Neural progenitor cell (in vitro differentiated cells): ENCODE measurements at regions not wholly inside any gene's neighbourhood (a gene's known extent, or its start where the extent isn't known, plus 50 kb on each side); places are given as distances from the start of the nearest gene placed in this dataset.

Experiments used
- DNase-seq: peaks from one replicate; pipeline ENCODE4 v3.0.0-alpha.2; 2016; ENCODE audit warnings: low spot score
- H2AFZ ChIP-seq: fragments of 200-600 bp; sonication (generic); replicated peaks from 2 replicates; pipeline ENCODE4 v1.6.1; 2016; ENCODE audit warnings: antibody characterized with exemption
- H3F3A ChIP-seq: fragments of 200-600 bp; sonication (generic); 2 replicates; pipeline ENCODE4 v1.6.1; 2016; ENCODE audit warnings: antibody characterized with exemption, low read depth
- H3K27ac ChIP-seq: fragments of 200-600 bp; sonication (generic); 2 replicates; pipeline ENCODE4 v1.5.1; 2016; ENCODE audit warnings: mild to moderate bottlenecking
- H3K27me3 ChIP-seq: fragments of 200-600 bp; sonication (generic); 2 replicates; pipeline ENCODE4 v1.6.1; 2016; ENCODE audit warnings: mild to moderate bottlenecking, moderate library complexity
- H3K36me3 ChIP-seq: fragments of 200-600 bp; sonication (generic); 2 replicates; pipeline ENCODE4 v1.5.1; 2016
- H3K4me1 ChIP-seq: fragments of 200-600 bp; sonication (generic); 2 replicates; pipeline ENCODE4 v1.6.1; 2016; ENCODE audit warnings: mixed run types
- H3K4me2 ChIP-seq: fragments of 200-600 bp; sonication (generic); 2 replicates; pipeline ENCODE4 v1.6.1; 2016
- H3K4me3 ChIP-seq: fragments of 200-600 bp; sonication (generic); 2 replicates; pipeline ENCODE4 v1.5.1; 2016
- H3K79me2 ChIP-seq: fragments of 200-600 bp; sonication (generic); 2 replicates; pipeline ENCODE4 v1.6.1; 2016; ENCODE audit warnings: low read depth
- H3K9ac ChIP-seq: fragments of 200-600 bp; sonication (generic); 2 replicates; pipeline ENCODE4 v1.6.1; 2016
- H3K9me3 ChIP-seq: fragments of 200-600 bp; sonication (generic); 2 replicates; pipeline ENCODE4 v1.5.1; 2016; ENCODE audit warnings: low read depth
- H4K20me1 ChIP-seq: fragments of 200-600 bp; sonication (generic); 2 replicates; pipeline ENCODE4 v1.6.1; 2016; ENCODE audit warnings: low read depth
- H3K27ac Mint-ChIP-seq: 3 replicates; pipeline ENCODE4 v1.8.0; 2021; ENCODE audit warnings: mixed read lengths
- H3K27me3 Mint-ChIP-seq: 2 replicates; pipeline ENCODE4 v1.8.0; 2022; ENCODE audit warnings: low read depth, mild to moderate bottlenecking, inconsistent platforms, moderate library complexity, mixed read lengths; ENCODE audit not compliant: insufficient read depth
- H3K36me3 Mint-ChIP-seq: 3 replicates; pipeline ENCODE4 v1.8.0; 2021; ENCODE audit warnings: mixed read lengths
- H3K4me1 Mint-ChIP-seq: 3 replicates; pipeline ENCODE4 v1.8.0; 2021; ENCODE audit warnings: mixed read lengths
- H3K4me3 Mint-ChIP-seq: 3 replicates; pipeline ENCODE4 v1.8.0; 2021; ENCODE audit warnings: mild to moderate bottlenecking, moderate library complexity, mixed read lengths
- H3K9me3 Mint-ChIP-seq: 3 replicates; pipeline ENCODE4 v1.8.0; 2020; ENCODE audit warnings: mixed read lengths
- EZH2 ChIP-seq: fragments of 200-600 bp; sonication (generic); IDR thresholded peaks from 2 replicates; pipeline ENCODE4 v1.6.1; 2017; ENCODE audit warnings: antibody characterized with exemption, mild to moderate bottlenecking, moderate library complexity
- EZH2phosphoT487 ChIP-seq: fragments of 200-600 bp; sonication (generic); IDR thresholded peaks from 2 replicates; pipeline ENCODE4 v1.6.1; 2017; ENCODE audit warnings: antibody characterized with exemption
- TF ChIP-seq, protein P1 (sequence below): fragments of 200-600 bp; sonication (generic); IDR thresholded peaks from 2 replicates; pipeline ENCODE4 v1.5.1; 2017; ENCODE audit warnings: antibody characterized with exemption, mild to moderate bottlenecking

GRCh38 chr6:9799582-9799981, 615.3 kb downstream of the TFAP2A start:
- H3K4me1 Mint-ChIP-seq: peaks cover 12% of the 10 kb centered on the region
- no peak overlapping the region for H2AFZ ChIP-seq
- no peaks in the 10 kb centered on the region for H3K27me3 ChIP-seq
- H3K4me1 ChIP-seq: peaks cover 7% of the 10 kb centered on the region
- no peak overlapping the region for H3K27ac ChIP-seq
- H3K36me3 Mint-ChIP-seq: no peaks in the 10 kb centered on the region
- no peak overlapping the region for H3K4me3 Mint-ChIP-seq
- H3K9ac ChIP-seq: no peak overlapping the region
- no peaks in the 10 kb centered on the region for H3K9me3 ChIP-seq
- H3K4me3 ChIP-seq: no peak overlapping the region
- no peaks in the 10 kb centered on the region for H3K9me3 Mint-ChIP-seq
- no peak for DNase-seq
- H3F3A ChIP-seq: no peaks in the 10 kb centered on the region
- TF ChIP-seq EZH2: no peak
- TF ChIP-seq, protein P1, sequence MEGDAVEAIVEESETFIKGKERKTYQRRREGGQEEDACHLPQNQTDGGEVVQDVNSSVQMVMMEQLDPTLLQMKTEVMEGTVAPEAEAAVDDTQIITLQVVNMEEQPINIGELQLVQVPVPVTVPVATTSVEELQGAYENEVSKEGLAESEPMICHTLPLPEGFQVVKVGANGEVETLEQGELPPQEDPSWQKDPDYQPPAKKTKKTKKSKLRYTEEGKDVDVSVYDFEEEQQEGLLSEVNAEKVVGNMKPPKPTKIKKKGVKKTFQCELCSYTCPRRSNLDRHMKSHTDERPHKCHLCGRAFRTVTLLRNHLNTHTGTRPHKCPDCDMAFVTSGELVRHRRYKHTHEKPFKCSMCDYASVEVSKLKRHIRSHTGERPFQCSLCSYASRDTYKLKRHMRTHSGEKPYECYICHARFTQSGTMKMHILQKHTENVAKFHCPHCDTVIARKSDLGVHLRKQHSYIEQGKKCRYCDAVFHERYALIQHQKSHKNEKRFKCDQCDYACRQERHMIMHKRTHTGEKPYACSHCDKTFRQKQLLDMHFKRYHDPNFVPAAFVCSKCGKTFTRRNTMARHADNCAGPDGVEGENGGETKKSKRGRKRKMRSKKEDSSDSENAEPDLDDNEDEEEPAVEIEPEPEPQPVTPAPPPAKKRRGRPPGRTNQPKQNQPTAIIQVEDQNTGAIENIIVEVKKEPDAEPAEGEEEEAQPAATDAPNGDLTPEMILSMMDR: no peak
- no peak for TF ChIP-seq EZH2phosphoT487
- H3K27me3 Mint-ChIP-seq: no peaks in the 10 kb centered on the region
- no peak overlapping the region for H3K27ac Mint-ChIP-seq
- no peaks in the 10 kb centered on the region for H3K36me3 ChIP-seq
- no peak overlapping the region for H3K4me2 ChIP-seq
- no peaks in the 10 kb centered on the region for H3K79me2 ChIP-seq
- H4K20me1 ChIP-seq: no peaks in the 10 kb centered on the region

DNA sequence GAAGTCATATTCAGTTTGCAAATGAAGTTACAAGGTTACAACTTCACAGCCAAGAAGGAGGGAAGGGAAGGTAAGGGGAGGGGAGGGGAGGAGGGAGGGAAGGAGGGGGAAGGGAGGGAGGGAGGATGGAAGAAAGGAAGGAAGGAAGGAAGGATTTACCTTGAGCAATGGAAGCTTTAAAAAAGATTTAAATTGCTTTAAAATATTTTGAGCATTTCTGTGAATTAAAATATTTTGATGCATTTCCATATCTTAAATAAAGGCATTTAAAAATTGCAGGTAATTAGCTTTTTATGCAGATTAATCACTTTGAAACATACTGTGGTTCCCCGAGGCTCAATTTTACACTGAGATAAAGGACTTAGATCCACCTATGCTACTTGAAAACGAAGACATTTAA, 618.0 kb downstream of the TFAP2A start:
- Histone ChIP-seq H3K4me3 (no peak overlapping the region), H3K4me2 (no peak overlapping the region), H3K36me3 (no peaks in the 10 kb centered on the region), H4K20me1 (no peaks in the 10 kb centered on the region), H3F3A (no peaks in the 10 kb centered on the region), H3K4me1 (peaks cover 7% of the 10 kb centered on the region), H3K79me2 (no peaks in the 10 kb centered on the region), H2AFZ (no peak overlapping the region), H3K9ac (no peak overlapping the region), H3K27me3 (no peaks in the 10 kb centered on the region), H3K9me3 (no peaks in the 10 kb centered on the region), H3K27ac (no peak overlapping the region)
- Mint-ChIP-seq H3K4me3 (no peak overlapping the region), H3K9me3 (no peaks in the 10 kb centered on the region), H3K4me1 (peaks cover 14% of the 10 kb centered on the region), H3K36me3 (no peaks in the 10 kb centered on the region), H3K27me3 (no peaks in the 10 kb centered on the region), H3K27ac (no peak overlapping the region)
- TF ChIP-seq EZH2: no peak
- no peak for TF ChIP-seq EZH2phosphoT487
- TF ChIP-seq, protein P1: no peak
- DNase-seq: no peak

DNA sequence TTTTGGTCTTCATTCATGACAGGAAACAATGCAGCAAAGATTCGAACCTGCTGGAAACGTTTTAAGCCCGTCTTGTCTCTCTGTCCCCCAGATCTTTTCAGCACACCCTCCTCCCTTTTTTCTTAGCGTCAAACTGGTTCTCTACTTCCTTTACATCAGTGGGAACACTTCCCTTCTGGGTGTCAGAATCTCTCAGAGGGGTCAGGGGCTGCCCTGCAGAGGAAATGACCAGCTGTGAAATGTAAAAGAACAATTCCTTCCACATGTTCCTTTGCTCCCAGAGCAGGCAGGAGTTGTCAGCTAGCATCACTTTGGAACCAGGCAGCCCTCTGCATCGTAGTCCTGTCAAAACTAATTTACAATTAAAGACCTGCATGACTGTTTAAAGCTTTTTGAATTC, 619.0 kb downstream of the TFAP2A start:
- Histone ChIP-seq H3K4me2 (no peak overlapping the region), H2AFZ (no peak overlapping the region), H3K27ac (no peak overlapping the region), H3K79me2 (no peaks in the 10 kb centered on the region), H3F3A (no peaks in the 10 kb centered on the region), H3K9me3 (no peaks in the 10 kb centered on the region), H3K27me3 (no peaks in the 10 kb centered on the region), H3K9ac (no peak overlapping the region), H3K4me1 (peaks cover 7% of the 10 kb centered on the region), H4K20me1 (no peaks in the 10 kb centered on the region), H3K36me3 (no peaks in the 10 kb centered on the region), H3K4me3 (no peak overlapping the region)
- no peak overlapping the region for H3K27ac Mint-ChIP-seq
- peaks cover 1% of the 10 kb centered on the region for H3K27me3 Mint-ChIP-seq
- no peaks in the 10 kb centered on the region for H3K36me3 Mint-ChIP-seq
- DNase-seq: no peak
- H3K9me3 Mint-ChIP-seq: no peaks in the 10 kb centered on the region
- TF ChIP-seq EZH2phosphoT487: no peak
- TF ChIP-seq, protein P1: no peak
- no peak for TF ChIP-seq EZH2
- H3K4me3 Mint-ChIP-seq: no peak overlapping the region
- peaks cover 14% of the 10 kb centered on the region for H3K4me1 Mint-ChIP-seq

DNA sequence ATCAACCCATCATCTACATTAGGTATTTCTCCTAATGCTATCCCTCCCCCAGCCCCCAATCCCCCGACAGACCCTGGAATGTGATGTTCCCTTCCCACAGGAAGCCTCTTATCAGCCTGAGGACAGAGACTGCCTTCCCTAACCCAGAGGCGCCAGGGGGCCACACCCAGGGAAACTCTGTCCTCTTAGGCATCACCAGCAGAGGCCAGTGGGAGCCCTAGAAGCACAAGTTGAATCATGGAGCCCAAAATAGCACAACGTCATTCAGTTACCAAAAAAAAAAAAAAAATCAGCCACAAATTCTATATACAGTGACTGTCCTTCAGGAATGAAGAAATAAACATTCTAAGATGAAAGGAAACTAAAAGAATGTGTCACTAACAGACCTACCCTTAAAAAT, 625.7 kb downstream of the TFAP2A start:
- Histone ChIP-seq H3K27me3 (no peaks in the 10 kb centered on the region), H3K27ac (no peak overlapping the region), H3K9me3 (no peaks in the 10 kb centered on the region), H4K20me1 (no peaks in the 10 kb centered on the region), H3K4me2 (no peak overlapping the region), H3K9ac (no peak overlapping the region), H2AFZ (no peak overlapping the region), H3K79me2 (no peaks in the 10 kb centered on the region), H3K4me3 (no peak overlapping the region), H3K4me1 (no peaks in the 10 kb centered on the region), H3F3A (no peaks in the 10 kb centered on the region), H3K36me3 (no peaks in the 10 kb centered on the region)
- H3K4me3 Mint-ChIP-seq: no peak overlapping the region
- no peaks in the 10 kb centered on the region for H3K9me3 Mint-ChIP-seq
- H3K27me3 Mint-ChIP-seq: peaks cover 4% of the 10 kb centered on the region
- no peak for TF ChIP-seq EZH2phosphoT487
- TF ChIP-seq EZH2: no peak
- TF ChIP-seq, protein P1: no peak
- no peaks in the 10 kb centered on the region for H3K36me3 Mint-ChIP-seq
- no peak overlapping the region for H3K27ac Mint-ChIP-seq
- no peak for DNase-seq
- no peaks in the 10 kb centered on the region for H3K4me1 Mint-ChIP-seq
